H1 (cell line): ENCODE measurements at regions not wholly inside any gene's neighbourhood (a gene's known extent, or its start where the extent isn't known, plus 50 kb on each side); places are given as distances from the start of the nearest gene placed in this dataset.

Experiments used
- BACH1 ChIP-seq: IDR thresholded peaks from 2 replicates; pipeline ENCODE4 v1.6.1; 2012; ENCODE audit warnings: low read length, improper control_type of control experiment
- HDAC2 ChIP-seq, 2 experiments: fragments of 300-600 bp in 1 of 2; sonication (generic) in 1 of 2; IDR thresholded peaks; 2 replicates each; pipeline ENCODE4 v1.6.1; 2011 to 2012; ENCODE audit warnings: low read depth in 2 of 2, low read length in 2 of 2, mild to moderate bottlenecking in 2 of 2, moderate library complexity in 2 of 2, borderline replicate concordance in 1 of 2, inconsistent platforms in 1 of 2

DNA sequence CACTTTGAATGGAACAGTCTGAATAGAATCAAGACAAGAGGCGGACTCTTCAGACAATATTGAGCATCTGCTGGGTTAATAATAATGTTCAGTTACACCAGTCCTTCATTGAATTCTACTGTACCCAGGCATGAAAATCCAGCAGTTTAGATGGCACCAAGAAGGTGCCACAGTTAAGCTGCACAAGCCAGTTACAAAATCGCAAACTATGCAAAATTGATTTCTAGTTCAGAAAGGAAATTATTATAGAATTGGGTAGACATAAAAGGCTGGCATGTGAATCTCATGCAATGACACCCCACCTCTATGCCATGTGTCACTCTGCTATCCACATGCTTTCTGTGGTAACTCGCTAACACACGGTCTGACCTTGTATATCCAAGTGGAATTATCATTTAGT, 105.8 kb upstream of the VCX3A start (continued):
- TF ChIP-seq HDAC2 (IDR thresholded peaks at IDR 0.05; ENCODE audit: borderline replicate concordance in 1 of 2, low read depth in 2 of 2, low read length in 2 of 2) (no peak), BACH1 (no peak)
